ENCODE measurements at regions not wholly inside any gene's neighbourhood (a gene's known extent, or its start where the extent isn't known, plus 50 kb on each side); places are given as distances from the start of the nearest gene placed in this dataset.

- TF ChIP-seq MAX (IDR thresholded peaks at IDR 0.05; ENCODE audit: low read depth, low read length) (no peak), CTCF (IDR thresholded peaks at IDR 0.05; ENCODE audit: low read depth, low read length) (no peak), POLR2A (IDR thresholded peaks at IDR 0.05; ENCODE audit: extremely low read depth, insufficient read length) (no peak), MYC (IDR thresholded peaks at IDR 0.05; ENCODE audit: low read depth, low read length) (no peak)
- DNase-seq (ENCODE audit: low read depth): no peak
- H3K4me3 ChIP-seq (ENCODE audit: low read depth, low read length): no peak overlapping the region
Measured at GRCh38 chr22:47687776-47688175, 925.3 kb downstream of the TBC1D22A start.

- H3K4me3 ChIP-seq (ENCODE audit: low read depth, low read length): no peak overlapping the region
- DNase-seq (ENCODE audit: low read depth): no peak
- TF ChIP-seq MAX (IDR thresholded peaks at IDR 0.05; ENCODE audit: low read depth, low read length) (no peak), CTCF (IDR thresholded peaks at IDR 0.05; ENCODE audit: low read depth, low read length) (no peak), POLR2A (IDR thresholded peaks at IDR 0.05; ENCODE audit: extremely low read depth, insufficient read length) (no peak), MYC (IDR thresholded peaks at IDR 0.05; ENCODE audit: low read depth, low read length) (no peak)
Measured at GRCh38 chr22:47687346-47687655, 924.9 kb downstream of the TBC1D22A start.

- H3K4me3 ChIP-seq (ENCODE audit: low read depth, low read length): no peak overlapping the region
- TF ChIP-seq CTCF (IDR thresholded peaks at IDR 0.05; ENCODE audit: low read depth, low read length) (no peak), MAX (IDR thresholded peaks at IDR 0.05; ENCODE audit: low read depth, low read length) (no peak), POLR2A (IDR thresholded peaks at IDR 0.05; ENCODE audit: extremely low read depth, insufficient read length) (no peak), MYC (IDR thresholded peaks at IDR 0.05; ENCODE audit: low read depth, low read length) (no peak)
- DNase-seq (ENCODE audit: low read depth): no peak
Measured at GRCh38 chr22:47686594-47687345, 924.3 kb downstream of the TBC1D22A start.

- no peak for TF ChIP-seq CTCF (IDR thresholded peaks at IDR 0.05; ENCODE audit: low read depth, low read length)
- no peak for TF ChIP-seq POLR2A (IDR thresholded peaks at IDR 0.05; ENCODE audit: extremely low read depth, insufficient read length)
- TF ChIP-seq MYC (IDR thresholded peaks at IDR 0.05; ENCODE audit: low read depth, low read length): no peak
- no peak for TF ChIP-seq MAX (IDR thresholded peaks at IDR 0.05; ENCODE audit: low read depth, low read length)
- DNase-seq (ENCODE audit: low read depth): no peak
- no peak overlapping the region for H3K4me3 ChIP-seq (ENCODE audit: low read depth, low read length)
Measured at GRCh38 chr22:47681411-47682165, 919.1 kb downstream of the TBC1D22A start.

GRCh38 chr22:47678636-47679287 lies 916.3 kb downstream of the TBC1D22A start:
- TF ChIP-seq MAX (IDR thresholded peaks at IDR 0.05; ENCODE audit: low read depth, low read length) (no peak), CTCF (IDR thresholded peaks at IDR 0.05; ENCODE audit: low read depth, low read length) (no peak), MYC (IDR thresholded peaks at IDR 0.05; ENCODE audit: low read depth, low read length) (no peak), POLR2A (IDR thresholded peaks at IDR 0.05; ENCODE audit: extremely low read depth, insufficient read length) (no peak)
- no peak for DNase-seq (ENCODE audit: low read depth)
- H3K4me3 ChIP-seq (ENCODE audit: low read depth, low read length): no peak overlapping the region

Measured in NB4 (cell line).